ENCODE measurements at regions not wholly inside any gene's neighbourhood (a gene's known extent, or its start where the extent isn't known, plus 50 kb on each side); places are given as distances from the start of the nearest gene placed in this dataset.

GRCh38 chr3:180747805-180748361 is 68.6 kb upstream of the CCDC39 start:
- TF ChIP-seq MAFK (IDR thresholded peaks at IDR 0.05; ENCODE audit: low read depth, low read length) (no peak), CEBPB (IDR thresholded peaks at IDR 0.05; ENCODE audit: low read depth, low read length) (no peak), BHLHE40 (IDR thresholded peaks at IDR 0.05; ENCODE audit: low read depth, low read length) (no peak), RFX5 (IDR thresholded peaks at IDR 0.05; ENCODE audit: low read depth, low read length) (no peak), USF2 (IDR thresholded peaks at IDR 0.05; ENCODE audit: low read depth, low read length) (no peak), CTCF (conservative IDR thresholded peaks at IDR 0.05; ENCODE audit: low read depth, low read length) (no peak), MXI1 (IDR thresholded peaks at IDR 0.05; ENCODE audit: borderline replicate concordance, low read depth, low read length) (no peak), FOS (IDR thresholded peaks at IDR 0.05; ENCODE audit: low read depth, low read length) (no peak), POLR2A (IDR thresholded peaks at IDR 0.05; ENCODE audit: low read depth, low read length) (no peak), CHD1 (IDR thresholded peaks at IDR 0.05; ENCODE audit: low read depth, low read length) (no peak), SMC3 (IDR thresholded peaks at IDR 0.05; ENCODE audit: low read depth, low read length) (no peak), MAZ (IDR thresholded peaks at IDR 0.05; ENCODE audit: borderline replicate concordance, low read depth, low read length) (no peak), RCOR1 (IDR thresholded peaks at IDR 0.05; ENCODE audit: insufficient replicate concordance, low read length) (no peak), ELK1 (IDR thresholded peaks at IDR 0.05; ENCODE audit: borderline replicate concordance, low read depth, low read length) (no peak), NFE2L2 (IDR thresholded peaks at IDR 0.05; ENCODE audit: low read depth, low read length) (no peak), RAD21 (IDR thresholded peaks at IDR 0.05; ENCODE audit: low read length) (no peak)
- no peak overlapping the region for H3K4me2 ChIP-seq (ENCODE audit: low read depth, low read length)
- no peak overlapping the region for H3K4me3 ChIP-seq (ENCODE audit: insufficient read depth, low read depth, low read length)
- H2BK20ac ChIP-seq (ENCODE audit: low read depth, low read length) = no peak overlapping the region
- H3K79me1 ChIP-seq (ENCODE audit: low read depth in 1 of 2, low read length in 2 of 2) = no peaks in the 10 kb centered on the region
- H4K91ac ChIP-seq (ENCODE audit: insufficient read depth, low read depth, low read length) = no peak overlapping the region
- POLR2A ChIA-PET (ENCODE audit: unreplicated experiment) = no interaction called here
- H2AFZ ChIP-seq (replicated peaks; ENCODE audit: low read length, poor library complexity) = no peak overlapping the region
- in situ Hi-C loops (cut with MboI; ENCODE audit: low sequenced_read_pairs) = no loop called here
- no TSS peak for BruUV-seq (replicated peaks)
- CTCF ChIA-PET = no interaction called here
- no peak overlapping the region for H3K23ac ChIP-seq (ENCODE audit: low read depth, low read length)
- H3K27ac ChIP-seq (ENCODE audit: insufficient read depth, low read length) = no peak overlapping the region
- peaks cover 5% of the 10 kb centered on the region for H3K9me3 ChIP-seq (ENCODE audit: control insufficient read depth, insufficient read depth, low read length)
- no peak overlapping the region for H2AK5ac ChIP-seq (ENCODE audit: low read depth, low read length)
- no peaks in the 10 kb centered on the region for H3K36me3 ChIP-seq (ENCODE audit: control insufficient read depth, insufficient read depth, low read length)
- no peaks in the 10 kb centered on the region for H3K27me3 ChIP-seq (ENCODE audit: control insufficient read depth, insufficient read depth, low read length)
- no peaks in the 10 kb centered on the region for H3K9me1 ChIP-seq (ENCODE audit: insufficient read depth, low read length)
- H2AK9ac ChIP-seq (replicated peaks; ENCODE audit: low read depth, low read length, poor library complexity) = no peak overlapping the region
- no peaks in the 10 kb centered on the region for H4K20me1 ChIP-seq (ENCODE audit: insufficient read depth, low read length)
- no peak overlapping the region for H2BK120ac ChIP-seq (ENCODE audit: low read depth, low read length)
- no peak for DNase-seq
- H4K5ac ChIP-seq (ENCODE audit: low read depth, low read length) = no peak overlapping the region
- intact Hi-C loops (cut with micrococcal nuclease) = no loop called here
- H3K4me1 ChIP-seq (ENCODE audit: control insufficient read depth, insufficient read depth, low read length) = no peaks in the 10 kb centered on the region
- no peak overlapping the region for H3K56ac ChIP-seq (ENCODE audit: extremely low read depth, insufficient read depth, low read length)
- dilution Hi-C loops (cut with HindIII; ENCODE audit: low sequenced_read_pairs, unreplicated experiment) = no loop called here
- H2BK15ac ChIP-seq (ENCODE audit: low read depth, low read length) = no peak overlapping the region
- H2BK5ac ChIP-seq (ENCODE audit: low read depth, low read length, poor library complexity, severe bottlenecking) = no peak overlapping the region
- ATAC-seq (ENCODE audit: low read depth) = no peak
- no CpG with 5 or more reads among the region's 1 CpG for WGBS, 2 experiments (ENCODE audit: extremely low coverage in 2 of 2, insufficient read length in 1 of 2)
- H3K9ac ChIP-seq (ENCODE audit: low read depth, low read length) = no peak overlapping the region
- no peak overlapping the region for H4K8ac ChIP-seq (ENCODE audit: low read depth in 2 of 2, low read length in 2 of 2)
- no peak overlapping the region for H3K18ac ChIP-seq (ENCODE audit: low read depth, low read length)
- no peak overlapping the region for H3K14ac ChIP-seq (replicated peaks; ENCODE audit: low read depth, low read length)
- H3K4ac ChIP-seq (ENCODE audit: low read depth, low read length) = no peak overlapping the region
